ENCODE measurements at regions not wholly inside any gene's neighbourhood (a gene's known extent, or its start where the extent isn't known, plus 50 kb on each side); places are given as distances from the start of the nearest gene placed in this dataset.
"Not testable (repeated sequence)": the region's sequence is repeated elsewhere in the genome, so short reads cannot be mapped to it uniquely, and the experiment has no call there.

- DNase-seq: no peak
Observed at GRCh38 chr12:88313554-88313953, 171.4 kb downstream of the TMTC3 start.

DNA sequence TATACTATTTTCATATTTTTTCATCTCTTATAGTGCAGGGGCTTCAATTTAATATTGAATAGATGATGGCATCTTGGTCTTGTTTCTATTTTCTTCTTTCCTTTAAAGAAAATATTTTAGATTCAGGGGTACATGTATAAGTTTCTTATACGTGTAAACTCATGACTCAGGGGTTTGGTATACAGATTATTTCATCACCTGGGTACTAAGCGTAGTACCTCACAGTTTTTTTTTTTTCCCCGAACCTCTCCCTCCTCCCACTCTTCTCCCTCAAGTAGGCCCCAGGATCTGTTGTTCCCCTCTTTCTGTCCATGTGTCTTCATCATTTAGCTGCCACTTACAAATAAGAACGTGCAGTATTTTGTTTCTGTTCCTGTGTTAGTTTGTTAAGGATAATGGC lies 172.6 kb downstream of the TMTC3 start:
- no peak for DNase-seq

DNA sequence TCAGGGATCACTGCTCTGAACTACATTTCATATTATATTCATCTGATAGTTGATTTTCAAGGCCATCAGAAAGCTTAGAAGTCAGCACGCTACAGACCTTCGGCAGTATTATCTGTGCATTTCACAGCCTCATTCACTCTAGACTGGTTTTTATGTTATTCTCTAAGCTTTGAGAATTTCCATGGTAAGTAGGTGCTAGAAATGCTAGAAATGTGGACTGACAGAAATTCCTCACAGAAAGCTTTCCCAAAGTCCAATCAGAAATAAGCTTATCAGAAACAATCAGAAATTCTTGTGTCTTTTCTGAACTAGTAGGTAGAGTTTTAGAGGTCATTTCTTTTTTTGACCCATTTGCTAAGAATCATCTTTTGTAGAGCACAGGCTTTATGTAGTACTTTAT lies 176.6 kb downstream of the TMTC3 start:
- no peak for DNase-seq

DNA sequence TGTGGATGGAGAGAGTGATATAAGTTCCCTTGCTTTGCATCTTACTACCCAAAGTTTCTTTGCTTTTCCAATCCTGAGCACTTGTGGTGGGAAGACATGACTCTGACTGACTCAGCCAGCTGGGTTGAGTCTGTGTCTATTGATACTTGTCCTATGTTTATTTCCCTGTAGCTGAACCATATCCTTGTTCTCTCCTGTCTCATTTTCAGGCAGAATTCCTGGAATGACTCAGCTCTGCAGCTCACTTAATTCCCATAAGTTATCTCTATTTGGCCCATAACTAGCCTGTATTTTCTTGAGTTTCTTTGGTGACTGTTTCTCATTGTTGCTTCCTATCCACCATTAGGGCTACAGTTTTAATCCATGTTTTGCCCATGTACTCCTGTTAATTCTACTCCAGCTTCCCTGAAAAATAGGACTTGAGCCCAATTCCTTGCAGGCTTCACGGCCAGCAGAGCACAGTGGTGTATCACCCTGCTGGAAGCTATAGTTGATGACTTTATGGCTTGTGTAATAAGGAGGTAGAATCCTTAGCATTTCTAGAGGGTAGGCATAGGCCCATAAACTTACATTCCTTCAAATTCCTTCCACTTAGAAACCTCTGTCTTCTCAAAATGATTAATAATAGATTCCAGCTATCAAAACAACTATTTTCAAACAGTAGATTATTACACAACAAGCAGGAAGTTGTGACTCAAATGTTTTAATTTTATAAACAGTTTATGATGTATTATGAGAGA lies 183.1 kb downstream of the TMTC3 start:
- peak; percentile 90 for DNase-seq

- no peak for DNase-seq
Observed at GRCh38 chr12:88325816-88326189, 183.7 kb downstream of the TMTC3 start.

DNA sequence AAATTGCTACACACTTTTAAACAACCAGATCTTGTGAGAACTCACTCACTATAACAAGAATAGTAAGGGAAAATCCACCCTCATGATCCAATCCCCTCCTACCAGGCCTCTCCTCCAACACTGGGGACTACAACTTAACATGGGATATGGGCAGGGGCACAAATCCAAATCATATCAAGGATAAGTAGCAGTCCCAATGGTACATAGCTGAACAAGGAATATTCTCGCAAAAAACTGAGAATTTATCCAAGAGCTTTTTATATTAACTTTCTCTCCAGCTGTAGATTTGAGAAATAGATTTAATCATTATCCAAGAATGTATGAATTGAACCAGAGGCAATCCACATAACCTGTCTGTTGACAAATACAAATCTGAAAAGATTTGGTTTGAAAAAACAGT lies 185.2 kb downstream of the TMTC3 start:
- no peak for DNase-seq

- DNase-seq: no peak
Observed at GRCh38 chr12:88328090-88328489, 186.0 kb downstream of the TMTC3 start.

DNA sequence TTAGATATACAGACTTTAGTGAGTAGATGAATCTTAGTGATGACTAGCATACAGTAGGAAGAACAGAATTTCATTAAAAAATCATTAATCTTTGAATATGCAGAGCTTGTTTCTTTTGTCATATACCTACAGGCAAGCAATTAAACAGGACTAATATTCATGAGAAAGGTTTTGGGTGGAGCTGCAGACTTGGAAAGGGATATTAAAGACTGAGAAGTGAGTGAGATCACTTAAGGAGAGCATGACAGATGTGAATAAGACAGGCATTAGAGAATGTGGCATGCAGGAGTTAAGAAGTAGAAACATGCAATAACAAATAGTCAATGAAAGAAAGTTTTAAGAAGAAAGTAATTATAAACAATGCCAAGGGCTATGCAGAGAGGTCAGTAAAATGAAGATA lies 187.7 kb downstream of the TMTC3 start:
- no peak for DNase-seq

GRCh38 chr12:88334271-88334670 lies 192.2 kb downstream of the TMTC3 start:
- DNase-seq: no peak

GRCh38 chr12:88336076-88336739 lies 194.1 kb downstream of the TMTC3 start:
- no peak for DNase-seq

GRCh38 chr12:88338486-88338885 lies 196.4 kb downstream of the TMTC3 start:
- DNase-seq: no peak

DNA sequence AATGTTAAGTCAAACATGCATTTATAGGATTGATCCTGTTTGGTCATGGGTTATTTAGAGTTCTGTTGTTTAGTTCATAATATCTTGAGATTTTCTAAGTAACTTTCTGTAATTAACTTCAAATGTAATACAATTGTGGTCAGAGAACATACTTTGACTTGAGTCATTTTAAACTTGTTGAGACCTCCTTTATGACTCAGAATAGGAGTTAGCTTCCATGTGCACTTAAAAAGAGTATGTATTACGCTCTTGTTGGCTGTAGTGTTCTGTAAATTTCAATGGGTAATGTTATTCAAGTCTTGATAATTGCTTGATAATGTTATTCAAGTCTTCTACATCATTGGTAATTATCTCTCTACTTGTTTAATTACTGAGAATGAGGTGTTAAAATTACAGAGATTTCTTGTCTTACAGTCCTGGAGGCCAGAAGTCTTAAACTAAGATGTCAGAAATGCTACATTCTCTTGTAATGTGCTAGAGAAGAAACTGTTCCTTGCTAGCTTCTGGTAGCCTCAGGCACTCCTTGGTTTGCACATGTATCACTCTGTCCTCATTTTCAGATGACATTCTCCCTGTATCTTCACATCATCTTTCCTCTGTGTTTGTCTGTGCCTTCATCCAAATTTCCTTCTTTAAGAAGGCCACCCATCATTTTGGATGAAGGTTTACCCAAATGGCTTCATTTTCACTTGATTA lies 197.3 kb downstream of the TMTC3 start:
- DNase-seq: peak; percentile 16

GRCh38 chr12:88339966-88340365 lies 197.9 kb downstream of the TMTC3 start:
- no peak for DNase-seq

GRCh38 chr12:88342251-88342806 lies 200.2 kb downstream of the TMTC3 start:
- DNase-seq: no peak

DNA sequence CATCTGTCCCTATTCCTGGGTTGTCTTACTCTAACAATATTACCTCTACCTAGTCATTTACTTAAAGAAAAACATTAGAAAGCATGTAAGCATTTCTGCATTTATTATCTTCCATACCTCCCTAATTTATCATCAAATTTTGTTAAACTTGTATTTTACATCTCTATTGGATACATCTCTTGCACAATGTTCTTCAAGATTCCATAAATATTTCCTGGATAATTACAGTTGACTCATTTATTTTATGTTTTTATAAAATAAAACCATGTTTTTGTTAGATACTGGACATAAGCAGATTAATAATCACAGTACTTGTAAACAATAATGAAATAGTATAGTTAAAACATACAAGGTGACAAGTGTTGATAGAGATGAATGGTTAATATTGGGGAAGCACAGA lies 209.0 kb downstream of the TMTC3 start:
- DNase-seq: no peak

DNA sequence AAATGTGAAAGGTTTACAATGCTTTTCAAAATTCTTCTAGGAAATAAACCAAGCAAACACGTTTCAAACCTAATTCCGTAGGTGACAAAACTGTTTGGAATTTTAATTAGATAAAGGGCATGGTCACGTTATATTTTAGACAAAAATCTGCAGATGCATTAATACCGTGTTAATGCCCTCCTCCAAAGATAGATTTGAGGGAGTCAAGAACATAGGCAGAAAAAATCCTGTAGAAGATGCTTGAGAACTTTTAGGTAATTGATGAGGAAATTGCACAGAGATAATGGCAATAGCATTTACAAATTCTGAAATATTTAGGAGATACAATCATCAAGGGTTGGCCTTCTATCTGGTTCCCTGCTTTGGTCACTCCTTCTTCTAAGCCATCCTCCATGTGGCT lies 212.6 kb downstream of the TMTC3 start:
- no peak for DNase-seq

DNA sequence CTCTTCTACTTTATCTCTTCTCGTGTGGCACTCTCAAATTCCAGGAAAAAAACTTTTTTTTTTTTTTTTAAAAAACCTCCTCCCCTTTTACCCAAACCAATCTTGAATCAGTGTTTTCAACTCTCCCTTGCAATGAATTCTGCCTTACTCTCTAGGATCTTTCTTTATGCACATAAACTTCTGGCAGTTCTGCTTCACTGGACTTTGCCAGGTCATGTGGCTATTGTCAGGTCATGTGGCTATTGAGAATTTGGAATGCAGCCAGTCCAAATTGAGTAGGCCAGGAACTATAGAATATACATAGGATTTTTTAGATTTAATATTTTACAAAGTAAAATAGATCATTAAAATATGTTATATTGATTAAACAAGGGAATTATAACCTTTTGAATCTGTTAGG lies 218.2 kb downstream of the TMTC3 start:
- DNase-seq: no peak

- no peak for DNase-seq
Observed at GRCh38 chr12:88361493-88361892, 218.8 kb downstream of the KITLG start.

- DNase-seq: peak; percentile 14
Observed at GRCh38 chr12:88362439-88362838, 217.8 kb downstream of the KITLG start.

GRCh38 chr12:88365403-88365802 lies 214.9 kb downstream of the KITLG start:
- no peak for DNase-seq

GRCh38 chr12:88366101-88366500 lies 214.2 kb downstream of the KITLG start:
- no peak for DNase-seq

DNA sequence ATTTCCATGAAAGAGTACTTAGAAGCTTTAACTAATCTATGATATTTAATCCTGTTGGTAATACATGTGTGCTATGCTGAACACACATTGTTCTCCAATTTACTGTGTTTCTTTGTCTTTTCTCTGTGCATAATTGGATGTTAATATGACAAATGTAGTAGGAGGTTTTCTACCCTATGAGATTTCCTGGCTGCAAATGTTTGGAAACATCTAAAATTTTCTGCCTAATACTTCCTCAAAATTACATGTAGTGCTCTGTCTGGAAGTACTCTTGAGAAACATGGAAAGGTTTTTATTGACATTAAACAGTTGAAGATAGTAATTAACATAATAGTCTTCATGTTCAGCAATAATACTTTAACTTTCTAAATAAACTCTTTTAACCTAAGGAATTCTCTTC lies 213.0 kb downstream of the KITLG start:
- DNase-seq: no peak

DNA sequence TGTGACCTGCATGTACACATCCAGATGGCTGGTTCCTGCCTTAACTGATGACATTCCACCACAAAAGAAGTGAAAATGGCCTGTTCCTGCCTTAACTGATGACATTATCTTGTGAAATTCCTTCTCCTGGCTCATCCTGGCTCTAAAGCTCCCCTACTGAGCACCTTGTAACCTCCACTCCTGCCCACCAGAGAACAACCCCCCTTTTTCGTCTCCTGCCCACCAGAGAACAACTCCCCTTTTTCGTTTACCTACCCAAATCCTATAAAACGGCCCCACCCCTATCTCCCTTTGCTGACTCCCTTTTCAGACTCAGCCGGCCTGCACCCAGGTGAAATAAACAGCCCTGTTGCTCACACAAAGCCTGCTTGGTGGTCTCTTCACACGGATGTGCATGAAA lies 212.2 kb downstream of the KITLG start:
- DNase-seq: not testable (repeated sequence)
